Kidney (tissue), 13 donors: ENCODE measurements at regions not wholly inside any gene's neighbourhood (a gene's known extent, or its start where the extent isn't known, plus 50 kb on each side); places are given as distances from the start of the nearest gene placed in this dataset.

ENCODE experiments used
- DNase-seq, 5 donors: peaks; one replicate each; pipeline ENCODE4 v3.0.0-alpha.2; 2013 to 2020
- FAIRE-seq: peaks from 2 replicates; lab custom pipeline; 2012; peaks lifted over from hg19 to GRCh38; lab: Jason Lieb, UNC
- H3K27ac ChIP-seq, 2 donors: one replicate each; pipeline ENCODE4 v1.7.0; 2013; ENCODE audit warnings: low read depth in 2 of 2, low read length in 2 of 2, inconsistent platforms in 1 of 2
- H3K27me3 ChIP-seq: one replicate; pipeline ENCODE4 v1.7.1; 2013; ENCODE audit warnings: low read length, inconsistent platforms; ENCODE audit not compliant: control insufficient read depth, insufficient read depth
- H3K36me3 ChIP-seq, 3 donors: one replicate each; pipeline versions ENCODE4 v1.7.0 to v1.7.1; 2013; ENCODE audit warnings: low read length in 3 of 3, control low read depth in 1 of 3, inconsistent platforms in 1 of 3; ENCODE audit not compliant: insufficient read depth in 3 of 3, control insufficient read depth in 2 of 3
- H3K4me1 ChIP-seq, 3 donors: one replicate each; pipeline versions ENCODE4 v1.7.0 to v1.7.1; 2013; ENCODE audit warnings: low read length in 3 of 3, inconsistent platforms in 1 of 3, low read depth in 1 of 3; ENCODE audit not compliant: control insufficient read depth in 2 of 3, insufficient read depth in 2 of 3
- H3K4me3 ChIP-seq, 3 donors: one replicate each; pipeline versions ENCODE4 v1.7.0 to v1.8.1; 2013; ENCODE audit warnings: low read length in 3 of 3, control low read depth in 1 of 3, inconsistent platforms in 1 of 3
- H3K9ac ChIP-seq, 3 donors: one replicate each; pipeline versions ENCODE4 v1.7.0 to v1.7.1; 2013; ENCODE audit warnings: low read length in 3 of 3, control low read depth in 1 of 3, inconsistent platforms in 1 of 3
- H3K9me3 ChIP-seq, 3 donors: one replicate each; pipeline versions ENCODE4 v1.7.0 to v1.7.1; 2013; ENCODE audit warnings: low read length in 3 of 3, control low read depth in 1 of 3, inconsistent platforms in 1 of 3; ENCODE audit not compliant: control insufficient read depth in 2 of 3, insufficient read depth in 1 of 3
- intact Hi-C: fragments of 100-400 bp; cut with DNase I; formaldehyde crosslinking; loops from one replicate; pipeline ENCODE4 v1.11.1; 2022
- TF ChIP-seq, protein P1 (sequence below): IDR thresholded peaks from 3 replicates; pipeline ENCODE4 v1.5.1; 2012; ENCODE audit warnings: mild to moderate bottlenecking, moderate library complexity, borderline replicate concordance; ENCODE audit not compliant: insufficient read depth; ENCODE audit errors: extremely low read depth
- donor health status: control.
- donor health status: control.
- donor health status: control.
- donor health status: control.
- donor health status: control.
- donor health status: DM: yes; HTN: yes; CAD: no.
- donor health status: Normal renal cell carcinoma (clear cell type).

DNA sequence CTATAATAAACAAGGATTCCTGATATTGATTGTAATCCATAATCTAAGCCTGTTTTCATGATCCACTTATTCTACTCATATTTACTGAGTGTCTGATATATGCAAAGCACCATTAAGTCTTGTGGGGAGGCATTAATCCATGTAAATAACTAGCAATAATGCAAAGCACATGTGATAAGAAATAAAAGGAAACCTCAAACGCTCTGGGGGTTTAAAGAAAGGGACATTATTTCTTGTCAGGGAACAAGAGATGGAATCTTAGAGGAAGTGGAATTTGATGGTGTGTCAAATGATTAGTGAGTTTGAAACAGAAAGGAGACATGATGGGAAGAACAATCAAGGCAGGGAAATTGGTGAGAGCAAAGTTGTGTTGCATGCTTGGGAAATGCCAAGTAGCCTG, 57.4 kb upstream of the FLT1 start:
- Histone ChIP-seq H3K27ac (no peak overlapping the region), H3K9me3 (no peaks in the 10 kb centered on the region), H3K9ac (no peak overlapping the region), H3K36me3 (no peaks in the 10 kb centered on the region), H3K4me3 (no peak overlapping the region), H3K4me1 (no peaks in the 10 kb centered on the region), H3K27me3 (no peaks in the 10 kb centered on the region)
- DNase-seq, result no peak
- intact Hi-C loops, result no loop called here
- FAIRE-seq, result no peak
- TF ChIP-seq, protein P1, sequence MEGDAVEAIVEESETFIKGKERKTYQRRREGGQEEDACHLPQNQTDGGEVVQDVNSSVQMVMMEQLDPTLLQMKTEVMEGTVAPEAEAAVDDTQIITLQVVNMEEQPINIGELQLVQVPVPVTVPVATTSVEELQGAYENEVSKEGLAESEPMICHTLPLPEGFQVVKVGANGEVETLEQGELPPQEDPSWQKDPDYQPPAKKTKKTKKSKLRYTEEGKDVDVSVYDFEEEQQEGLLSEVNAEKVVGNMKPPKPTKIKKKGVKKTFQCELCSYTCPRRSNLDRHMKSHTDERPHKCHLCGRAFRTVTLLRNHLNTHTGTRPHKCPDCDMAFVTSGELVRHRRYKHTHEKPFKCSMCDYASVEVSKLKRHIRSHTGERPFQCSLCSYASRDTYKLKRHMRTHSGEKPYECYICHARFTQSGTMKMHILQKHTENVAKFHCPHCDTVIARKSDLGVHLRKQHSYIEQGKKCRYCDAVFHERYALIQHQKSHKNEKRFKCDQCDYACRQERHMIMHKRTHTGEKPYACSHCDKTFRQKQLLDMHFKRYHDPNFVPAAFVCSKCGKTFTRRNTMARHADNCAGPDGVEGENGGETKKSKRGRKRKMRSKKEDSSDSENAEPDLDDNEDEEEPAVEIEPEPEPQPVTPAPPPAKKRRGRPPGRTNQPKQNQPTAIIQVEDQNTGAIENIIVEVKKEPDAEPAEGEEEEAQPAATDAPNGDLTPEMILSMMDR, result no peak

DNA sequence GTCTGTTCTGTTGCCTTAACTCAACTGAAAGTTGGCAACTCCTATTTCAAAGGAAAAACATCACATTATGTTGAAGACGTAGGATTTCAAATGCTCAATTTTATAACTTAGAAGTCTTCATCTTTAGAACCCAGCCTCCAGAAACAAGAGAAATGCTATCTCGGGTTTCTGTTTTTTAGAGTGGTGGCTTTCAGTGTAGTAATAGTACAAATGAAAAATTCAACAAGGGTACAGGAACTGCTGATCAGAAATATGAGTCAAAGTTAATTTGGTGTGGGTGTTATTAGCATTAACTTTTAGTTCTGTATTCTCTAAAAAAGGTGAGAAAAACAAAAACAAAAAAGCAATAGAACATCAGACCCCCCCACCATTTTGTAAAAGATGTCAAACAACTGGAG, 56.6 kb upstream of the FLT1 start:
- no peaks in the 10 kb centered on the region for H3K9me3 ChIP-seq

DNA sequence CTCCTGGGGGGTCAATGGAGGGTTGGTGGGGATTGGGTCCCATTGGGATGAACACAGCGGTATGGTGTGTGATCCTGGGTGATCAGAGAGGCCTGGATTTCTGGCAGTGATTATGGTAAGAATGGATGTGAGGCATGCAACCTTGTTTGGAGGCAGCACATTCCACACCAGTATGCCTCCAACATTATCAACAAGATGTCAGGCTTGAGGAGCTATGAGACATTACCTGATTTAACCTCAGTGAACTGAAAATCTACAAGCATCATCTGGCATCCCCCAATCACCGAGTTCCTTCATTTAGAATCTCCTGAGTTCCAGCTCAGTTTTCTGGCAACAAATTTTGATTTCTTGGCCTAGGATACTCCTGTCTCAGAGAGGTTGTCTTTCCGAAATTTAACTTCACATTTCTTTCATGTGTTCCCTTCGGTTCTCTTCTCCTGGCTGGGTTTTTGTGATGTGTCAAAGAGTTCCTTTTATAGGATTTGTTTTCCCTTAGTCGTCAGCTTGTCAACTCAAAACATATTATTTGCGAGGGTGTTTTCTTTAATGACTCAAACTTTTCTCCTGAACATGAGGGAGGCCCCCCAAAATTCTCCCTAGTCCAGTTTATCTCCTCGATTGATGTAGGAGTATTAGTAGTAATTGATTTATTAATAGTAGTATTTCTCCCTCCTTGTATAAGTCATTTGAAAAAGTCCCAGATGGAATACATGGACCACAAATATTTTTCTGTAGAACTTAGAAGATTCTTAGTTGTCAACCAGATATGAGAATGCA, 56.0 kb upstream of the FLT1 start:
- no peak overlapping the region for H3K4me3 ChIP-seq
- TF ChIP-seq, protein P1, result no peak
- H3K4me1 ChIP-seq, result no peaks in the 10 kb centered on the region
- H3K9me3 ChIP-seq, result no peaks in the 10 kb centered on the region
- no peak overlapping the region for H3K9ac ChIP-seq
- no peaks in the 10 kb centered on the region for H3K36me3 ChIP-seq
- FAIRE-seq (no peak), DNase-seq (no peak)
- no peaks in the 10 kb centered on the region for H3K27me3 ChIP-seq
- intact Hi-C loops, result no loop called here
- H3K27ac ChIP-seq, result no peak overlapping the region

More for the DNA sequence above, 56.6 kb upstream of the FLT1 start:
- H3K27me3 ChIP-seq, result no peaks in the 10 kb centered on the region
- intact Hi-C loops, result no loop called here
- TF ChIP-seq, protein P1, result no peak
- H3K27ac ChIP-seq, result no peak overlapping the region
- FAIRE-seq, result no peak
- H3K9ac ChIP-seq, result no peak overlapping the region
- no peak for DNase-seq
- H3K36me3 ChIP-seq, result no peaks in the 10 kb centered on the region
- no peak overlapping the region for H3K4me3 ChIP-seq
- H3K4me1 ChIP-seq, result no peaks in the 10 kb centered on the region
